ENCODE measurements at regions not wholly inside any gene's neighbourhood (a gene's known extent, or its start where the extent isn't known, plus 50 kb on each side); places are given as distances from the start of the nearest gene placed in this dataset.

GRCh38 chr1:82230667-82231066, 429.9 kb downstream of the ADGRL2 start:
- no peak for TF ChIP-seq CTCF (IDR thresholded peaks at IDR 0.05)
- no peak for TF ChIP-seq POLR2A (IDR thresholded peaks at IDR 0.05)

Data from uterus (tissue), 2 donors.